ENCODE measurements at regions not wholly inside any gene's neighbourhood (a gene's known extent, or its start where the extent isn't known, plus 50 kb on each side); places are given as distances from the start of the nearest gene placed in this dataset.

- Mint-ChIP-seq H3K27ac (no peak overlapping the region), H3K36me3 (peaks cover 10% of the 10 kb centered on the region), H3K4me3 (no peak overlapping the region), H3K27me3 (ENCODE audit: low read depth in 2 of 2) (no peaks in the 10 kb centered on the region), H3K4me1 (no peaks in the 10 kb centered on the region), H3K9me3 (peaks cover 9 to 15% of the 10 kb centered on the region in 2 donors)
- no peak overlapping the region for H3K27ac ChIP-seq (ENCODE audit: low read length)
- no CpG with 5 or more reads among the region's 1 CpG for WGBS (ENCODE audit: insufficient coverage)
- intact Hi-C loops (cut with micrococcal nuclease) = no loop called here
- H3K36me3 ChIP-seq (ENCODE audit: control insufficient read depth, insufficient read depth, low read length) = no peaks in the 10 kb centered on the region
- no peak overlapping the region for H3K4me3 ChIP-seq (ENCODE audit: low read length)
- H3K4me1 ChIP-seq (ENCODE audit: control insufficient read depth, insufficient read depth, low read length) = no peaks in the 10 kb centered on the region
- peaks cover 6% of the 10 kb centered on the region for H3K9me3 ChIP-seq (ENCODE audit: control insufficient read depth, insufficient read depth, low read length)
- DNase-seq (no peak), ATAC-seq (no peak)
- no peak for TF ChIP-seq CTCF (IDR thresholded peaks at IDR 0.05)
- H3K27me3 ChIP-seq (ENCODE audit: control insufficient read depth, insufficient read depth, low read length) = no peaks in the 10 kb centered on the region
Measured at GRCh38 chr16:62573466-62573865, 537.2 kb upstream of the CDH8 start.

GRCh38 chr16:62568926-62569325, 532.7 kb upstream of the CDH8 start:
- Histone ChIP-seq H3K4me3 (ENCODE audit: low read length) (no peak overlapping the region), H3K27me3 (ENCODE audit: control insufficient read depth, insufficient read depth, low read length) (no peaks in the 10 kb centered on the region), H3K4me1 (ENCODE audit: control insufficient read depth, insufficient read depth, low read length) (no peaks in the 10 kb centered on the region), H3K9me3 (ENCODE audit: control insufficient read depth, insufficient read depth, low read length) (no peaks in the 10 kb centered on the region), H3K27ac (ENCODE audit: low read length) (no peak overlapping the region), H3K36me3 (ENCODE audit: control insufficient read depth, insufficient read depth, low read length) (no peaks in the 10 kb centered on the region)
- TF ChIP-seq CTCF (IDR thresholded peaks at IDR 0.05) = no peak
- no peak overlapping the region for H3K27ac Mint-ChIP-seq
- ATAC-seq = no peak
- peaks cover 7 to 9% of the 10 kb centered on the region in 2 donors for H3K9me3 Mint-ChIP-seq
- DNase-seq = no peak
- peaks cover 13% of the 10 kb centered on the region for H3K36me3 Mint-ChIP-seq
- WGBS (ENCODE audit: insufficient coverage) = 86% methylated on average over 2 of the region's 2 CpGs
- H3K4me3 Mint-ChIP-seq = no peak overlapping the region
- no peaks in the 10 kb centered on the region for H3K27me3 Mint-ChIP-seq (ENCODE audit: low read depth in 2 of 2)
- intact Hi-C loops (cut with micrococcal nuclease) = no loop called here
- no peaks in the 10 kb centered on the region for H3K4me1 Mint-ChIP-seq

GRCh38 chr16:62565706-62566105, 529.5 kb upstream of the CDH8 start:
- Histone ChIP-seq H3K36me3 (ENCODE audit: control insufficient read depth, insufficient read depth, low read length) (no peaks in the 10 kb centered on the region), H3K4me1 (ENCODE audit: control insufficient read depth, insufficient read depth, low read length) (no peaks in the 10 kb centered on the region), H3K27me3 (ENCODE audit: control insufficient read depth, insufficient read depth, low read length) (no peaks in the 10 kb centered on the region), H3K27ac (ENCODE audit: low read length) (no peak overlapping the region), H3K9me3 (ENCODE audit: control insufficient read depth, insufficient read depth, low read length) (no peaks in the 10 kb centered on the region), H3K4me3 (ENCODE audit: low read length) (no peak overlapping the region)
- intact Hi-C loops (cut with micrococcal nuclease) = no loop called here
- DNase-seq (no peak), ATAC-seq (no peak)
- no CpG with 5 or more reads among the region's 1 CpG for WGBS (ENCODE audit: insufficient coverage)
- H3K27me3 Mint-ChIP-seq (ENCODE audit: low read depth in 2 of 2) = no peaks in the 10 kb centered on the region
- H3K9me3 Mint-ChIP-seq = peaks cover 13 to 19% of the 10 kb centered on the region in 2 donors
- H3K4me3 Mint-ChIP-seq = no peak overlapping the region
- H3K27ac Mint-ChIP-seq = no peak overlapping the region
- H3K36me3 Mint-ChIP-seq = peaks cover 18% of the 10 kb centered on the region
- no peak for TF ChIP-seq CTCF (IDR thresholded peaks at IDR 0.05)
- H3K4me1 Mint-ChIP-seq = no peaks in the 10 kb centered on the region

- Histone ChIP-seq H3K9me3 (ENCODE audit: control insufficient read depth, insufficient read depth, low read length) (no peaks in the 10 kb centered on the region), H3K36me3 (ENCODE audit: control insufficient read depth, insufficient read depth, low read length) (no peaks in the 10 kb centered on the region), H3K27ac (ENCODE audit: low read length) (no peak overlapping the region), H3K4me1 (ENCODE audit: control insufficient read depth, insufficient read depth, low read length) (no peaks in the 10 kb centered on the region), H3K4me3 (ENCODE audit: low read length) (no peak overlapping the region), H3K27me3 (ENCODE audit: control insufficient read depth, insufficient read depth, low read length) (no peaks in the 10 kb centered on the region)
- ATAC-seq (no peak), DNase-seq (no peak)
- no peak for TF ChIP-seq CTCF (IDR thresholded peaks at IDR 0.05)
- intact Hi-C loops (cut with micrococcal nuclease) = no loop called here
- H3K36me3 Mint-ChIP-seq = peaks cover 16% of the 10 kb centered on the region
- H3K27me3 Mint-ChIP-seq (ENCODE audit: low read depth in 2 of 2) = no peaks in the 10 kb centered on the region
- H3K9me3 Mint-ChIP-seq = peaks cover 13 to 17% of the 10 kb centered on the region in 2 donors
- 73% methylated on average over 1 of the region's 2 CpGs for WGBS (ENCODE audit: insufficient coverage)
- no peaks in the 10 kb centered on the region for H3K4me1 Mint-ChIP-seq
- no peak overlapping the region for H3K4me3 Mint-ChIP-seq
- H3K27ac Mint-ChIP-seq = no peak overlapping the region
Measured at GRCh38 chr16:62564291-62564690, 528.1 kb upstream of the CDH8 start.

All from natural killer cell (primary cell).